Testis (tissue), 2 donors: ENCODE measurements at regions not wholly inside any gene's neighbourhood (a gene's known extent, or its start where the extent isn't known, plus 50 kb on each side); places are given as distances from the start of the nearest gene placed in this dataset.

ENCODE experiments used
- DNase-seq: peaks from one replicate; pipeline ENCODE4 v3.0.0-alpha.2; 2019
- H3K27ac ChIP-seq, 2 donors: fragments of 200-600 bp; sonication (generic); one replicate each; pipeline ENCODE4 v1.5.1; 2019
- H3K27me3 ChIP-seq: fragments of 200-600 bp; sonication (generic); one replicate; pipeline ENCODE4 v1.5.1; 2019
- H3K36me3 ChIP-seq: fragments of 200-600 bp; sonication (generic); one replicate; pipeline ENCODE4 v1.5.1; 2017; ENCODE audit warnings: low read depth; ENCODE audit errors: missing control alignments
- H3K4me1 ChIP-seq: fragments of 200-600 bp; sonication (generic); one replicate; pipeline ENCODE4 v1.5.1; 2019
- H3K4me3 ChIP-seq, 2 donors: fragments of 200-600 bp; sonication (generic); one replicate each; pipeline ENCODE4 v1.5.1; 2017 to 2019
- H3K9me3 ChIP-seq: fragments of 200-600 bp; sonication (generic); one replicate; pipeline ENCODE4 v1.5.1; 2017
- CTCF ChIP-seq, 3 experiments: fragments of 450-650 bp in 2 of 3; fragments of 200-600 bp in 1 of 3; sonication (generic) in 1 of 3; IDR thresholded peaks; one replicate each; pipeline ENCODE4 v1.5.1; 2016 to 2019; ENCODE audit warnings: antibody characterized with exemption in 3 of 3, mild to moderate bottlenecking in 2 of 3, moderate library complexity in 1 of 3
- POLR2A ChIP-seq: fragments of 450-650 bp; IDR thresholded peaks from one replicate; pipeline ENCODE4 v1.6.1; 2017; ENCODE audit warnings: antibody characterized with exemption, mild to moderate bottlenecking, moderate library complexity
- WGBS, 2 donors: methylation state at CpG; one replicate each; pipeline ENCODE4 v1.1.5; 2018; 5-methylcytosine and 5-hydroxymethylcytosine counted together
- intact Hi-C: fragments of 100-400 bp; cut with DNase I; formaldehyde crosslinking; loops from one replicate; pipeline ENCODE4 v1.15.1; 2023; ENCODE audit warnings: low total_unique reads

- Histone ChIP-seq H3K4me1 (no peaks in the 10 kb centered on the region), H3K27ac (no peak overlapping the region), H3K36me3 (no peaks in the 10 kb centered on the region), H3K4me3 (no peak overlapping the region), H3K27me3 (no peaks in the 10 kb centered on the region), H3K9me3 (no peaks in the 10 kb centered on the region)
- no peak for TF ChIP-seq CTCF (IDR thresholded peaks at IDR 0.05)
- TF ChIP-seq POLR2A = no peak
- WGBS, 2 donors = 86% methylated on average over 4 of the region's 4 CpGs
- no peak for DNase-seq
- intact Hi-C loops = no loop called here
These were observed 60.3 kb upstream of the PLXNA4 start for GRCh38 chr7:132636581-132636980.

- H3K9me3 ChIP-seq = no peaks in the 10 kb centered on the region
- H3K27ac ChIP-seq = no peak overlapping the region
- H3K27me3 ChIP-seq = no peaks in the 10 kb centered on the region
- no peak for TF ChIP-seq POLR2A
- intact Hi-C loops = no loop called here
- DNase-seq = no peak
- no peaks in the 10 kb centered on the region for H3K36me3 ChIP-seq
- no peaks in the 10 kb centered on the region for H3K4me1 ChIP-seq
- no peak overlapping the region for H3K4me3 ChIP-seq
- 89 to 91% methylated on average over 4 of the region's 4 CpGs for WGBS, 2 donors
These were observed 58.9 kb upstream of the PLXNA4 start for GRCh38 chr7:132635127-132635526.

- H3K36me3 ChIP-seq = no peaks in the 10 kb centered on the region
- H3K27me3 ChIP-seq = no peaks in the 10 kb centered on the region
- 90% methylated on average over 2 of the region's 2 CpGs for WGBS, 2 donors
- intact Hi-C loops = no loop called here
- H3K27ac ChIP-seq = no peak overlapping the region
- no peak overlapping the region for H3K4me3 ChIP-seq
- H3K4me1 ChIP-seq = no peaks in the 10 kb centered on the region
- TF ChIP-seq CTCF (IDR thresholded peaks at IDR 0.05) = no peak
- TF ChIP-seq POLR2A = no peak
- H3K9me3 ChIP-seq = no peaks in the 10 kb centered on the region
- DNase-seq = no peak
These were observed 54.6 kb upstream of the PLXNA4 start for GRCh38 chr7:132630834-132631233.
